ENCODE measurements at regions not wholly inside any gene's neighbourhood (a gene's known extent, or its start where the extent isn't known, plus 50 kb on each side); places are given as distances from the start of the nearest gene placed in this dataset.

DNA sequence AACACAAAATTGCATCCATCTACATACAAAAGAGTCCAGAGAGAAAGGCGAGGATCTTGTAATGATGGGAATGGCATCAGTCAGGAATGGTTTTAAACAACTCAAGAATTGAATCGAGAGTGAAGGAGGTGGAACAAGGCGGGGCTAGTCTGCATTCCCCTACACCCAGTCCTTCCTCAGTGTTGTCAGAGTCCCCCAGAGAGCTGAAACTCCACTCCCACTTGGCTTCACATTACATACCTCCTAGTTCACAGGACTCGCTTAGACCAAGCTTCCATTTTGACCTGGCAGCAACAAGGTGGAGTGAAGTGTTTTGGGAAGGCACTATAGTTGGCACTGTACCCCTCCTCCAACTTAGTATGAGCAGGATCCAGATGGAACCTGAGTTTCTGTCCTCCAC is 1273.5 kb upstream of the CRIM1 start:
- H3K36me3 ChIP-seq (ENCODE audit: control insufficient read depth, insufficient read depth, low read length): no peaks in the 10 kb centered on the region
- TF ChIP-seq, protein P1, sequence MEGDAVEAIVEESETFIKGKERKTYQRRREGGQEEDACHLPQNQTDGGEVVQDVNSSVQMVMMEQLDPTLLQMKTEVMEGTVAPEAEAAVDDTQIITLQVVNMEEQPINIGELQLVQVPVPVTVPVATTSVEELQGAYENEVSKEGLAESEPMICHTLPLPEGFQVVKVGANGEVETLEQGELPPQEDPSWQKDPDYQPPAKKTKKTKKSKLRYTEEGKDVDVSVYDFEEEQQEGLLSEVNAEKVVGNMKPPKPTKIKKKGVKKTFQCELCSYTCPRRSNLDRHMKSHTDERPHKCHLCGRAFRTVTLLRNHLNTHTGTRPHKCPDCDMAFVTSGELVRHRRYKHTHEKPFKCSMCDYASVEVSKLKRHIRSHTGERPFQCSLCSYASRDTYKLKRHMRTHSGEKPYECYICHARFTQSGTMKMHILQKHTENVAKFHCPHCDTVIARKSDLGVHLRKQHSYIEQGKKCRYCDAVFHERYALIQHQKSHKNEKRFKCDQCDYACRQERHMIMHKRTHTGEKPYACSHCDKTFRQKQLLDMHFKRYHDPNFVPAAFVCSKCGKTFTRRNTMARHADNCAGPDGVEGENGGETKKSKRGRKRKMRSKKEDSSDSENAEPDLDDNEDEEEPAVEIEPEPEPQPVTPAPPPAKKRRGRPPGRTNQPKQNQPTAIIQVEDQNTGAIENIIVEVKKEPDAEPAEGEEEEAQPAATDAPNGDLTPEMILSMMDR (IDR thresholded peaks at IDR 0.05; ENCODE audit: insufficient read depth, low read length, severe bottlenecking): no peak
- H3K4me3 ChIP-seq (ENCODE audit: low read depth, low read length): no peak overlapping the region
- H3K27me3 ChIP-seq (ENCODE audit: control insufficient read depth, insufficient read depth, low read length): no peaks in the 10 kb centered on the region
- peak; percentile 76 for FAIRE-seq
- no peak for DNase-seq (ENCODE audit: low read depth)

DNA sequence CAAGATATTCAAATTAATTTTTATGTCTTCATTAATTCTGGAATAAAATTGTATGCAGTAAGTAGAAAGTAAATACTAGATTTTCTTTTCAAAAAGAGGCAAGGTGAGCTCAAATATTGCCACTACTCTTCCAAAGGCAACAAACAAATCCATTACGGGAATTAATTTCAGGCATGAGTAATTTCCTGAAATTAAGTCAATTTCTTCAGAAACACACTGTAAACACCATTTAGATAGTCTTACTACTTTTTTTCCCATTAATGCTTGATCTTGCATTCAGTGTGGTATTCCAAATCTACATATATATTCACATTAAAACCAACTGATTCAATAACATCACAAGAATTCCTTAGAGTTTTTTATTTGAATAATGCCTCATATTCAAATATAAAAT is 1274.0 kb upstream of the CRIM1 start:
- TF ChIP-seq, protein P1 (IDR thresholded peaks at IDR 0.05; ENCODE audit: insufficient read depth, low read length, severe bottlenecking): no peak

DNA sequence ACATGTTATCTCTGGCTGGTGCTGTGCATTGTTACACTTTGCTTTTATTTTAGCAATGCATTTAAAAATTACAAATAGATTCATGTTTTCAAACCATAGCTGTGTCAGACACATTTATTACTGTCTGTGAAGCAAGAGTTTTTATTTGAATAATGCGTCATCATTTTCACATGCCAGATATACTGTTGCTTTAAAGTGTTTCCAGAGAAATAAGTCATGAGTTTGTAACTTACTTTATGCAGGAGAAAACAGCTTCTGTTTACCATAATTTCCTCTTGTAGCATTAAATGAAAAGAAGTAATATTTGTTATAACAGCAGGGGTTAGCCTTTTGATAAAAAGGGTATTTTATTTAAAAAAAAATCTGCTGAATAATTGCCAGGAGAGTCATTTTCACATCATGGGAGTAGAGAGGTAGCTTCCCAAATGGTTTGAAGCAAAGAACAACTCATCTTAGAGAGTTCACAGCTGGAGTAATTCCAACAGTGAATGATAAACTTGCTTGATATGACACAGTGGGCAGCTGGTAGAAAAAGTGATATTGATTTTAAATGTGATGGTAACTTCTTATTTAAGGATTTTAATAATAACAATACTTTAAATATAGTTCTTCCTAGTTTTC is 1274.5 kb upstream of the CRIM1 start:
- TF ChIP-seq, protein P1 (IDR thresholded peaks at IDR 0.05; ENCODE audit: insufficient read depth, low read length, severe bottlenecking): no peak
- DNase-seq (ENCODE audit: low read depth): peak; percentile 37
- no peaks in the 10 kb centered on the region for H3K36me3 ChIP-seq (ENCODE audit: control insufficient read depth, insufficient read depth, low read length)
- no peak for FAIRE-seq
- H3K4me3 ChIP-seq (ENCODE audit: low read depth, low read length): no peak overlapping the region
- H3K27me3 ChIP-seq (ENCODE audit: control insufficient read depth, insufficient read depth, low read length): no peaks in the 10 kb centered on the region

More for the DNA sequence above, 1274.0 kb upstream of the CRIM1 start:
- Histone ChIP-seq H3K27me3 (ENCODE audit: control insufficient read depth, insufficient read depth, low read length) (no peaks in the 10 kb centered on the region), H3K4me3 (ENCODE audit: low read depth, low read length) (no peak overlapping the region), H3K36me3 (ENCODE audit: control insufficient read depth, insufficient read depth, low read length) (no peaks in the 10 kb centered on the region)
- DNase-seq (ENCODE audit: low read depth) (no peak), FAIRE-seq (no peak)

DNA sequence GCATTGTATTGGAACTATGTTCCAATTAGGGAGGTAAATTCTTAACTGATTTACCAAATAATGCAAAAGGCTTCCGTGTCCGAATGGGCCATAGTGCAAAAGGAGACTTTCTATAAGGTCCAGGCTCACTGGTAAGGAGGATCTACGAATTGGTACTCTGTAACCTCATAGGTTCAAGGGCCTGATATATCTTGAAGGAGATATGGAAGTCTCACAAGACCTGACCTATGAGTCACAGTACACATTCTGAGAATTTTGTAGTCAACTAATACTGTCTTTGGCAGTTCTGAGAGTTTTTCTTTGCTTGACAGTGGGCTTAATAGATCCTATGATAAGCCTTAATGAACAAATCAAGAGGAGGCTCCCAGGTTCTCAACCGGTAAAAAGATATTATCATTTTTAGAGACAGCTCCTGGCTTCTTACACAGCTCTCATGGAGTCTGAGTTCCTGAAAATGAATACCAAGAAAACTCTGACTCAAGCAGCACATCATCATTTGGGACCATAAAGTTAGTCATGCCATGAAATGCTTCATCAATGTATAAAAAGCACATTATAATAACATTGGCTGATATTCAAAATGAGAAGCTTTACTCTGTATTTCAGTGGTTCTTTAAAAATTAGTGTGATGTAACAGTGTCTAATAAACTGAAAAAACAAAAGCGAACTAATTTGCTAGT is 1275.2 kb upstream of the CRIM1 start:
- Histone ChIP-seq H3K27me3 (ENCODE audit: control insufficient read depth, insufficient read depth, low read length) (no peaks in the 10 kb centered on the region), H3K36me3 (ENCODE audit: control insufficient read depth, insufficient read depth, low read length) (no peaks in the 10 kb centered on the region), H3K4me3 (ENCODE audit: low read depth, low read length) (no peak overlapping the region)
- TF ChIP-seq, protein P1 (IDR thresholded peaks at IDR 0.05; ENCODE audit: insufficient read depth, low read length, severe bottlenecking): no peak
- DNase-seq (ENCODE audit: low read depth) (peak; percentile 35), FAIRE-seq (no peak)

DNA sequence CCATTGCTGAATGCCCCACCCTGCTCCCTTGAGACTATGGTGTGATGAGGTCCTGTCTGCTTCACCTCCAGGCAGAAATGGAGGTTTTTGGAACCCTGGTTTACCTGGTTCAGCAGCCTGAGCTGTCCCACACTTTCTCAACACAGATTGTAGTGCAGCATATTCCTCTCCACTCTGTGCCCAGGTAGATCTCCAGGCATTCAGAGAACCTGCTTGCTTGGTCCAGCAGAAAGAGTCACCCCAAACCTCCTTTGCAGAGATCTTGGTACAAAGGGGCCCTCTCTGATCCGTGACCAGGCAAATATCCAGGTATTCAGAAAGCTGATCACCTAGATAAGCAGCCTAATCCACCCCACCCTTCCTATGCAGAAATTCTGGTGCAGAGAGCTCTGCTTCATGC is 1288.2 kb upstream of the CRIM1 start:
- H3K27me3 ChIP-seq (ENCODE audit: control insufficient read depth, insufficient read depth, low read length): no peaks in the 10 kb centered on the region
- no peaks in the 10 kb centered on the region for H3K36me3 ChIP-seq (ENCODE audit: control insufficient read depth, insufficient read depth, low read length)
- FAIRE-seq (peak; percentile 79), DNase-seq (ENCODE audit: low read depth) (no peak)
- H3K4me3 ChIP-seq (ENCODE audit: low read depth, low read length): no peak overlapping the region
- TF ChIP-seq, protein P1 (IDR thresholded peaks at IDR 0.05; ENCODE audit: insufficient read depth, low read length, severe bottlenecking): no peak
